ENCODE measurements at regions not wholly inside any gene's neighbourhood (a gene's known extent, or its start where the extent isn't known, plus 50 kb on each side); places are given as distances from the start of the nearest gene placed in this dataset.

DNA sequence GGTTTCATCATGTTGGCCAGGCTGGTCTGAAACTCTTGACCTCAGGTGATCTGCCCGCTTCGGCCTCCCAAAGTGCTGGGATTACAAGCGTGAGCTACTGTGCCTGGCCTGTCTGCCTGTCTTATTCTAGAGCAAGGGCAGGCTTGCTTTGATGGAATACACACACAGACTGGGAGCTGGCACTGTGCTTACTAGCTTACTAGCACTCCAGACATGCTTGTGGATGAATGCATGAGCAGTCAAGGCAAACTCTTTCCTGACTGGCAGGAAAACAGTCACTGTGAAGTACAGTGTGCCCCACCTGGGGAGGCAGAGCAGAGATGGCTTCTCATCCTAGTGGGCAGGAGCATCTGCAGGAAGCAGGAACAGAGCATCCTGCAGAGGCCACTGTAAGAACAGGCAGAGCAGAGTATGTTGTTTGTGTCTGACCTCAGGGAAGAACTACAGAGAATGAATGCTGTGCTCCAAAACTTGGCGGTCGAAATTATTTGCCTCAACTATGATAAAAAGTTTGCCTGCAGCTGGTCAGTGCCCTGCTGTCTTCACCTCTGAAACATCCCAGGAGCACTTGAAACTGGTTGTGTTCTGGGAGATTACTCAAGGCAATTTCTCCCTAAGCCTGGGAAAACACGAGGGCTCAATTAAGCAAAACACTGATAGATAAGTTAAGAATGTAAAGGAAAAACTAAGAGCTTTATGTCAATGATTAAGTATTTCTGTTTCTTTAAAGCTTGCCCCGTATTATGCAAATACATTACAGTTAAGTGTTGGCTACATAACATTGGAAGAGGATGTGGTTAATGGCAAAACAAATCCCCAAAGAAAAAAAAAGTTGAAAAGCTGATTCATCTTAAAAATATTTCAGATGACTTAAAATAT is 102.4 kb downstream of the VAPA start:
- TF ChIP-seq, protein P1, sequence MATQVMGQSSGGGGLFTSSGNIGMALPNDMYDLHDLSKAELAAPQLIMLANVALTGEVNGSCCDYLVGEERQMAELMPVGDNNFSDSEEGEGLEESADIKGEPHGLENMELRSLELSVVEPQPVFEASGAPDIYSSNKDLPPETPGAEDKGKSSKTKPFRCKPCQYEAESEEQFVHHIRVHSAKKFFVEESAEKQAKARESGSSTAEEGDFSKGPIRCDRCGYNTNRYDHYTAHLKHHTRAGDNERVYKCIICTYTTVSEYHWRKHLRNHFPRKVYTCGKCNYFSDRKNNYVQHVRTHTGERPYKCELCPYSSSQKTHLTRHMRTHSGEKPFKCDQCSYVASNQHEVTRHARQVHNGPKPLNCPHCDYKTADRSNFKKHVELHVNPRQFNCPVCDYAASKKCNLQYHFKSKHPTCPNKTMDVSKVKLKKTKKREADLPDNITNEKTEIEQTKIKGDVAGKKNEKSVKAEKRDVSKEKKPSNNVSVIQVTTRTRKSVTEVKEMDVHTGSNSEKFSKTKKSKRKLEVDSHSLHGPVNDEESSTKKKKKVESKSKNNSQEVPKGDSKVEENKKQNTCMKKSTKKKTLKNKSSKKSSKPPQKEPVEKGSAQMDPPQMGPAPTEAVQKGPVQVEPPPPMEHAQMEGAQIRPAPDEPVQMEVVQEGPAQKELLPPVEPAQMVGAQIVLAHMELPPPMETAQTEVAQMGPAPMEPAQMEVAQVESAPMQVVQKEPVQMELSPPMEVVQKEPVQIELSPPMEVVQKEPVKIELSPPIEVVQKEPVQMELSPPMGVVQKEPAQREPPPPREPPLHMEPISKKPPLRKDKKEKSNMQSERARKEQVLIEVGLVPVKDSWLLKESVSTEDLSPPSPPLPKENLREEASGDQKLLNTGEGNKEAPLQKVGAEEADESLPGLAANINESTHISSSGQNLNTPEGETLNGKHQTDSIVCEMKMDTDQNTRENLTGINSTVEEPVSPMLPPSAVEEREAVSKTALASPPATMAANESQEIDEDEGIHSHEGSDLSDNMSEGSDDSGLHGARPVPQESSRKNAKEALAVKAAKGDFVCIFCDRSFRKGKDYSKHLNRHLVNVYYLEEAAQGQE (IDR thresholded peaks at IDR 0.05; ENCODE audit: borderline replicate concordance): no peak
- TF ChIP-seq EP300 (conservative IDR thresholded peaks at IDR 0.05; ENCODE audit: poor library complexity, severe bottlenecking) (no peak), SMC3 (conservative IDR thresholded peaks at IDR 0.05; ENCODE audit: poor library complexity) (no peak), EZH2 (IDR thresholded peaks at IDR 0.05; ENCODE audit: borderline replicate concordance, insufficient read depth, low read length, poor library complexity, severe bottlenecking) (no peak), RAD21 (conservative IDR thresholded peaks at IDR 0.05) (no peak), TAF1 (IDR thresholded peaks at IDR 0.05; ENCODE audit: low read depth) (no peak)
- TF ChIP-seq, protein P2, sequence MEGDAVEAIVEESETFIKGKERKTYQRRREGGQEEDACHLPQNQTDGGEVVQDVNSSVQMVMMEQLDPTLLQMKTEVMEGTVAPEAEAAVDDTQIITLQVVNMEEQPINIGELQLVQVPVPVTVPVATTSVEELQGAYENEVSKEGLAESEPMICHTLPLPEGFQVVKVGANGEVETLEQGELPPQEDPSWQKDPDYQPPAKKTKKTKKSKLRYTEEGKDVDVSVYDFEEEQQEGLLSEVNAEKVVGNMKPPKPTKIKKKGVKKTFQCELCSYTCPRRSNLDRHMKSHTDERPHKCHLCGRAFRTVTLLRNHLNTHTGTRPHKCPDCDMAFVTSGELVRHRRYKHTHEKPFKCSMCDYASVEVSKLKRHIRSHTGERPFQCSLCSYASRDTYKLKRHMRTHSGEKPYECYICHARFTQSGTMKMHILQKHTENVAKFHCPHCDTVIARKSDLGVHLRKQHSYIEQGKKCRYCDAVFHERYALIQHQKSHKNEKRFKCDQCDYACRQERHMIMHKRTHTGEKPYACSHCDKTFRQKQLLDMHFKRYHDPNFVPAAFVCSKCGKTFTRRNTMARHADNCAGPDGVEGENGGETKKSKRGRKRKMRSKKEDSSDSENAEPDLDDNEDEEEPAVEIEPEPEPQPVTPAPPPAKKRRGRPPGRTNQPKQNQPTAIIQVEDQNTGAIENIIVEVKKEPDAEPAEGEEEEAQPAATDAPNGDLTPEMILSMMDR (IDR thresholded peaks at IDR 0.05; ENCODE audit: poor library complexity, severe bottlenecking): no peak
